ENCODE measurements at regions not wholly inside any gene's neighbourhood (a gene's known extent, or its start where the extent isn't known, plus 50 kb on each side); places are given as distances from the start of the nearest gene placed in this dataset.

GRCh38 chr14:58744801-58745394 lies 107.1 kb downstream of the DACT1 start:
- Mint-ChIP-seq H3K36me3 (ENCODE audit: insufficient read depth in 1 of 3, low read depth in 3 of 3) (no peaks in the 10 kb centered on the region), H3K9me3 (no peaks in the 10 kb centered on the region), H3K27me3 (ENCODE audit: low read depth) (no peaks in the 10 kb centered on the region), H3K4me3 (no peak overlapping the region), H3K4me1 (peaks cover 6 to 7% of the 10 kb centered on the region in 2 experiments; a peak in 2 of 4 replicates), H3K27ac (no peak overlapping the region)
- H2AFZ ChIP-seq (ENCODE audit: low read length) = no peak overlapping the region
- H3K9me3 ChIP-seq (ENCODE audit: control insufficient read depth, low read depth, low read length) = no peaks in the 10 kb centered on the region
- no peak overlapping the region for H4K5ac ChIP-seq (ENCODE audit: insufficient read length, low read depth, low read length)
- no peak overlapping the region for H3K14ac ChIP-seq (ENCODE audit: insufficient read depth, low read length)
- no peak overlapping the region for H2AK5ac ChIP-seq (ENCODE audit: insufficient read length, low read length)
- no peak overlapping the region for H3K18ac ChIP-seq (ENCODE audit: insufficient read length, low read depth, low read length)
- H3K9ac ChIP-seq (ENCODE audit: extremely low read depth, insufficient read length, low read length) = no peak overlapping the region
- no peak overlapping the region for H2BK15ac ChIP-seq (ENCODE audit: low read depth, low read length)
- no peak overlapping the region for H3K4ac ChIP-seq (ENCODE audit: low read depth, low read length)
- H3K27me3 ChIP-seq (ENCODE audit: insufficient read depth, low read length) = no peaks in the 10 kb centered on the region
- no CpG with 5 or more reads among the region's 5 CpGs for WGBS (ENCODE audit: extremely low coverage, insufficient read length, low lambda C conversion rate)
- no peaks in the 10 kb centered on the region for H3K79me2 ChIP-seq (ENCODE audit: insufficient read depth, low read length)
- DNase-seq = no peak
- H2BK12ac ChIP-seq (ENCODE audit: insufficient read length, low read depth, low read length) = no peak overlapping the region
- no peak overlapping the region for H3T11ph ChIP-seq (ENCODE audit: low read length)
- H2BK5ac ChIP-seq (ENCODE audit: insufficient read length, low read length) = no peak overlapping the region
- no peak overlapping the region for H3K56ac ChIP-seq (ENCODE audit: insufficient read length, low read depth, low read length)
- no peaks in the 10 kb centered on the region for H3K23me2 ChIP-seq (ENCODE audit: insufficient read length, low read depth, low read length, poor library complexity, severe bottlenecking)
- H2BK20ac ChIP-seq (ENCODE audit: low read depth, low read length, poor library complexity, severe bottlenecking) = no peak overlapping the region
- H3K79me1 ChIP-seq (ENCODE audit: insufficient read depth, low read depth, low read length, poor library complexity, severe bottlenecking) = no peaks in the 10 kb centered on the region
- no peak overlapping the region for H4K91ac ChIP-seq (ENCODE audit: insufficient read length, low read depth, low read length)
- no peak for TF ChIP-seq CTCF (conservative IDR thresholded peaks at IDR 0.05)
- no peak overlapping the region for H4K8ac ChIP-seq (replicated peaks; ENCODE audit: insufficient read length, low read depth, low read length)
- no peaks in the 10 kb centered on the region for H3K4me1 ChIP-seq (ENCODE audit: insufficient read depth, low read length)
- H2BK120ac ChIP-seq (ENCODE audit: low read depth, low read length, poor library complexity, severe bottlenecking) = no peak overlapping the region
- no peak overlapping the region for H3K27ac ChIP-seq (ENCODE audit: insufficient read length, low read depth, low read length)
- no peak overlapping the region for H3K4me2 ChIP-seq (ENCODE audit: insufficient read depth, insufficient read length, low read length)
- H3K23ac ChIP-seq (ENCODE audit: insufficient read length, low read depth, low read length) = no peak overlapping the region
- H4K20me1 ChIP-seq (ENCODE audit: control insufficient read depth, insufficient read depth, insufficient read length) = no peaks in the 10 kb centered on the region
